Renal pelvis (tissue), 1 donor: ENCODE measurements at regions not wholly inside any gene's neighbourhood (a gene's known extent, or its start where the extent isn't known, plus 50 kb on each side); places are given as distances from the start of the nearest gene placed in this dataset.
"Not testable (repeated sequence)": the region's sequence is repeated elsewhere in the genome, so short reads cannot be mapped to it uniquely, and the experiment has no call there.

ENCODE experiments used
- DNase-seq: peaks from one replicate; pipeline ENCODE4 v3.0.0-alpha.2; 2013

DNA sequence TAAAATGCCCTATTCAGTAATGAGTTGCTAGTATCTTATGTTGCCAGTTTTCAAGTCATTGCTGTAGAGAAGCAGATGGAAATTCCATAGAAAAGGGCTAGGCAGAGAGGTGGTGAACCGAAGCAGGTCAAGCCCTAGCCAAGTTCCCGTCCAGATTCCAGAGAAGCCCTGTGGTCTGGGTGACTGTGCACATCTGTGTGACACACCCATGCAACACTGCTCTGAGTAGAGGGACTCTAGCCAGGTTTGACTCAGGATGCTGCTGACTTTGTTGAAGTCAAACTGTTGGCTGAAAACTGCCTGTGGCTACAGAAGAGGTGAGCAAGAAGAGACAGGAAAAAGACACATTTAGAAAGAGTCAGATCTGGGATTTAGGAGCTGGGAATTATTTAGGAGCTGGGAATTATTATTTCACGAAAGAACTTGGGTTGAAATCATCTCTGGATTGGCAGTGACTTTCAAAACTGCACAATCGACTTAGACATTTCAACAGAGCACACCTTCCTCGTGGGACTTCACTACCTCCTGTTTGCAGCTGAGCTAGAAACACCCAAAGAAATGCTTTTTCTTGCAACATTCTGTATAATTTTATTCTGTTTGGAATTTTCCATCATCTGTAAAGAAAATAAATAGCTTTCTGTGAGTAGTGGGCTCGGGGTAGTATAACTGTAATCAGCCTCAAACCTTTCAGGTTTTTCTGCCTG, 149.1 kb upstream of the PRKCQ start:
- DNase-seq, result no peak

DNA sequence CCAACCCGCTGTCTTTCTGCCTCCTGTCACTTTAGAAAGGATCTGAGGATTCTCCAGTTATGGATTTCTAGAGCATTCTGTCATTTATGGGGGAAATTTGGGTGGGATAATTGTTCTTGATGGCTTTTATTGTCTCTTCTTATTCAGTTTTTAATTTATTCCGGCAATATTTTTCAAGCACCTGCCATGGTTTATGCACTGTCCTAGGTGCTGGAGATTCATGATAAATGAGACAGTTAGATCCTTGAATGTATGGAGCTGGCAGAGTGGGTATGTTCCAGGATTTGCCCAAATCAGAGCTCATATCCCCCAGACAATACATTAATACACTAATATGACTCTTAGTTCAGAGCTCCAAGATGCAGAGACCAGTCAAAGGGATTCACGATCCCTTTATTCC, 146.8 kb upstream of the PRKCQ start:
- no peak for DNase-seq

GRCh38 chr10:6722616-6723004, 142.5 kb upstream of the PRKCQ start:
- DNase-seq, result no peak

- no peak for DNase-seq
Measured at GRCh38 chr10:6721964-6722615, 142.0 kb upstream of the PRKCQ start.

GRCh38 chr10:6721480-6721879, 141.4 kb upstream of the PRKCQ start:
- DNase-seq, result peak; percentile 66

DNA sequence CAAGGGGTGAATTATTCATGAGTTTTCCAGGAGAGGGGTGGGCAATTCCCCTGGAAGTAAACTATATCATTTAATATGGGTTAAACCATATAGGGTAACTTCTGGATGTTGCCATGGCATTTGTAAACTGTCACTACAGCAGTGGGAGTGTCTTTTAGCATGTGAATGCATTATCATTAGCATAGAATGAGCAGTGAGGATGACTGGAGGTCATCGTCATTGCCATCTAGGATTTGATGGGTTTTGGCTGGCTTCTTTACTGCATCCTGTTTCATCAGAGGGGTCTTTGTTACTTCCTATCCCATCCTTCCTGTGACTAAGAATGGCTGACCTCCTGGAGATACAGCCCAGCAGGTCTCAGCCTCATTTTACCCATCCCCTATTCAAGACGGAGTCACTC, 139.5 kb upstream of the PRKCQ start:
- no peak for DNase-seq

- DNase-seq, result no peak
Measured at GRCh38 chr10:6718550-6718949, 138.5 kb upstream of the PRKCQ start.

GRCh38 chr10:6716516-6716915, 136.4 kb upstream of the PRKCQ start:
- DNase-seq, result no peak

GRCh38 chr10:6713716-6714115, 133.6 kb upstream of the PRKCQ start:
- DNase-seq, result no peak

GRCh38 chr10:6713120-6713519, 133.0 kb upstream of the PRKCQ start:
- DNase-seq, result no peak

DNA sequence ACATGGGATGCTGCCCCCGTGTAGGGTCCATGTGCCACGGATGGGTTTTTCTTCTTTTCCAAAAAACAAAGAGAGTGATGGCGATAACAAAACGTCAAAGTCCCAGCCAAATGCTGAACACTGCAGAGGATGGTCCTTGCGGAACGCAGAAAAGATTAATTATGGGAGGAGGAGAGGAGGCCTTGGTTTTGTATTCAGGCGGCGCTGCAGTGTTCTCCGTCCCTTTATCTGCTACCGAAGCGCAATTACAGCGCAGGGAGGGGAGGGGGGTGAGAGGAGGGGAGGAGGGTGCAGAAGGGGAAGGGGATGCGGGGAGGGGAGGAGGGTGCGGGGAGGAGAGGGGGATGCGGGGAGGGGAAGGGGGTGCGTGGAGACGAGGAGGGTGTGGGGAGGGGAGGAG, 131.8 kb upstream of the PRKCQ start:
- DNase-seq, result no peak

GRCh38 chr10:6711408-6711841, 131.3 kb upstream of the PRKCQ start:
- no peak for DNase-seq

DNA sequence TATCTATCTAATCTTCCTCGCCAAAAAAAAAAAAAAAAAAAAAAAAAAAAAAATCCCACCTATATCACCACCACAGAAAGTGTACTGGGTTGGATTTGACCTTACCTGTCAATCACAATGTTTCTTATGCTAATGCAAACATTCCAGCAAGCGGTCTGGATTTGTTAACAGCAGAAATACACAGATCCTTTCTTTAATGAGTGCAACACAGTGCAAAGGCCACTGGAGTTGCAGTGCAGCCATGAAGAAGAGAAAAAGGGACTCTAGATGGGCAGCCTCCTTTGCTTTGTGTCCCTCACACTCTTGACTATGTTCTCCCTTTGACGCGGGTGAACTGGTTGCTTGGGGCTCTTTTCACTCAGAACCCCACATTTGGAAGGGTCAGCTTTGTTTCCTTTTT, 127.3 kb upstream of the PRKCQ start:
- no peak for DNase-seq

DNA sequence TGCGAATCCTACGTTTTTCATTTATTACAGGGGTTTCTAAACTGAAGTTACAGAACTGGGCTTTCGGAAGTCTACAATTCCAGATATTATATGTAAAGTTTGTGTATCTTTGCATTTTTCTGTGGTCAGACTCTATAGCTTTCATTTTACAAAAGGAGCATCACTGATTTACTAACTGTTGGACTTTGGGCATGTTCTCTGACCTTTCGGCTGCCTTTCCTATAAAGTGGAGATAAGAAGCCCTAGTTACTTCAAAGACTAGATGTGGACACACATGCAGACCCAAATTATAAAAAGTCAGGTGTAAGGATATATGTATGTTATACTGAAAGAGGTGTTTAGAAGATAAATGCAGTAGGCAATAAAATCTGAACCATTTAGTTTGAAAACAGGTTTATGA, 126.6 kb upstream of the PRKCQ start:
- no peak for DNase-seq

GRCh38 chr10:6704896-6705295, 124.8 kb upstream of the PRKCQ start:
- no peak for DNase-seq

DNA sequence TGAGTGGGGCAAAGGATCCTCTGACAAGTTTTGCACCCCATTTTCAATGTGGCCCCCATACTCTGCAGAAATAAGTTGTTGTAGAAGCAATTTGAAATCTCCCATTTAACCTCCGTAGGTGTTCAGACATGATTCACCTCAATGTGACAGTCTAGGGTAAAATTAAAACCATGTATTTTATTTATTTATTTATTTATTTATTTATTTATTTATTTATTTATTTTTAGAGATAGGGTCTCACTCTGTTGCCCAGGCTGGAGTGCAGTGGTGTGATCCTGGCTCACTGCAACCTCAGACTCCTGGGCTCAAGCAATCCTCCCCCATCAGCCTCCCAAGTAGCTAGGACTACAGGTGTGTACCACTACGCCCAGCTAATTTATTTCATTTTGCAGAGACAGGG, 122.8 kb upstream of the PRKCQ start:
- DNase-seq, result not testable (repeated sequence)

DNA sequence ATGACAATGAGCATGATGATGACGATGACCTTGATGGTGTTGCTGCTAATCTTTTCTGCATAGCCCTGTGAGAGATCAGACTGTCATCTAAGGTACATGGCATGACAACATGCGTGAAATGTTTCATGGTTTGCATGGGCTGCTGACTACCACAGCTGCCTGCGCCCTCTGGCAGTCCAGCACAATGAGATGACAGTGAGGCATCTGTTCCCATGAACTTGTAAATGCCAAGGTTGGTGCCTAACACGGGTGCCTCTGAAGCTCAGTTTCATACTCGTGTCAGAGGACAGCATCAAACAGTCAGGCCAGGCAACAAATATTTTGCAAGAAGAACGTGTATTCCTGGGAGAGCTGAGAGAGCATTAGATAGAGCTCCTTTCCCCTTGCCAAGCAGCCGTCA, 122.0 kb upstream of the PRKCQ start:
- no peak for DNase-seq

GRCh38 chr10:6701289-6701688, 121.2 kb upstream of the PRKCQ start:
- no peak for DNase-seq

- no peak for DNase-seq
Measured at GRCh38 chr10:6700066-6700465, 120.0 kb upstream of the PRKCQ start.

DNA sequence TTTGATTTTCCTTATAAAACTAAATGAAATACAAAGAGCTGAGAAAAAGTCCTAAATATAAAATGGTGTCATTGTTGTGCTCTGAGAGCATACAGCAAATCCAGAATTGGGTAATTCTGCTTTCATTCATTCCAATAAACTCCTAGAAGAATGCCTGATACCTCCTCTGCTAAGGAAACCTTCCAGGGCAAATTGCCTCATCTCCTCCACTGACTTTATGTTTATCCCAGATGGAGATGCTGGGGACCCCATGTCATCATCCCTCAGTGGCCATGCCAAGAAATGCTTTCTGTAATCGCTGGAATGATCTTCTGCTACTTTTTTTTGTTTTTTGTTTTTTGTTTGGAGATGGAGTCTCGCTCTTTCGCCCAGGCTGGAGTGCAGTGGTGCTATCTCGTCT, 119.3 kb upstream of the PRKCQ start:
- no peak for DNase-seq

GRCh38 chr10:6695519-6695918, 115.4 kb upstream of the PRKCQ start:
- no peak for DNase-seq

- no peak for DNase-seq
Measured at GRCh38 chr10:6694447-6695140, 114.5 kb upstream of the PRKCQ start.

GRCh38 chr10:6692856-6693255, 112.8 kb upstream of the PRKCQ start:
- DNase-seq, result no peak
